ENCODE measurements at regions not wholly inside any gene's neighbourhood (a gene's known extent, or its start where the extent isn't known, plus 50 kb on each side); places are given as distances from the start of the nearest gene placed in this dataset.

DNA sequence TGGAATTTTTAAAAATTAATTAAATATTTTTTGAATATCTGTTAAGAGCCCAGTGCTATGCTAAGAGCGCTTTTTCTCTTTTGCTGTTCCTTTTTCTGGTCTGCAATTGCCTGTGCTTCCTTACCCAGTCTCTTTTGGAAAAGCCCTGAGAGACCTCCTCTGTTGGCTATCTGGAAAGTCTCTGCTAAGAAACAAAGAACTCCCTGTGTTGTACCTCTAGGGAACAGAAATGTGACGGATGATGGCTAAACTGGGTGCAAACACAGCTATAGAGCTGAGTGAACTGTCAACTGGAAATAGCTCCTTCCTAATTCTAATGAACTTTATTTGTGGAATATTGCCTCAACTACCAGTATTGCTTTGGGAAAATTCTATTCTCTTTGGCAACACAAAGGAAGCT, 261.6 kb upstream of the NOVA1 start:
- POLR2A ChIA-PET (ENCODE audit: low non-redundant PET): no interaction called here
- CTCF ChIA-PET: no interaction called here
- Histone ChIP-seq H3K27me3 (replicated peaks; ENCODE audit: insufficient read depth, low read depth, low read length, poor library complexity) (no peaks in the 10 kb centered on the region), H3K4me1 (ENCODE audit: insufficient read depth, low read length, poor library complexity, severe bottlenecking) (no peaks in the 10 kb centered on the region), H3K4me3 (ENCODE audit: low read depth, low read length, poor library complexity, severe bottlenecking) (no peak overlapping the region), H3K36me3 (ENCODE audit: insufficient read depth, low read length, poor library complexity, severe bottlenecking) (no peaks in the 10 kb centered on the region), H3K9me3 (ENCODE audit: low read depth, low read length, poor library complexity, severe bottlenecking) (no peaks in the 10 kb centered on the region), H3K27ac (ENCODE audit: low read depth, low read length, poor library complexity, severe bottlenecking) (no peak overlapping the region)
- TF ChIP-seq EZH2 (IDR thresholded peaks at IDR 0.05; ENCODE audit: borderline replicate concordance, low read depth, low read length, poor library complexity, severe bottlenecking): no peak
- TF ChIP-seq, protein P1, sequence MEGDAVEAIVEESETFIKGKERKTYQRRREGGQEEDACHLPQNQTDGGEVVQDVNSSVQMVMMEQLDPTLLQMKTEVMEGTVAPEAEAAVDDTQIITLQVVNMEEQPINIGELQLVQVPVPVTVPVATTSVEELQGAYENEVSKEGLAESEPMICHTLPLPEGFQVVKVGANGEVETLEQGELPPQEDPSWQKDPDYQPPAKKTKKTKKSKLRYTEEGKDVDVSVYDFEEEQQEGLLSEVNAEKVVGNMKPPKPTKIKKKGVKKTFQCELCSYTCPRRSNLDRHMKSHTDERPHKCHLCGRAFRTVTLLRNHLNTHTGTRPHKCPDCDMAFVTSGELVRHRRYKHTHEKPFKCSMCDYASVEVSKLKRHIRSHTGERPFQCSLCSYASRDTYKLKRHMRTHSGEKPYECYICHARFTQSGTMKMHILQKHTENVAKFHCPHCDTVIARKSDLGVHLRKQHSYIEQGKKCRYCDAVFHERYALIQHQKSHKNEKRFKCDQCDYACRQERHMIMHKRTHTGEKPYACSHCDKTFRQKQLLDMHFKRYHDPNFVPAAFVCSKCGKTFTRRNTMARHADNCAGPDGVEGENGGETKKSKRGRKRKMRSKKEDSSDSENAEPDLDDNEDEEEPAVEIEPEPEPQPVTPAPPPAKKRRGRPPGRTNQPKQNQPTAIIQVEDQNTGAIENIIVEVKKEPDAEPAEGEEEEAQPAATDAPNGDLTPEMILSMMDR (conservative IDR thresholded peaks at IDR 0.05; ENCODE audit: low read depth, low read length): no peak
- intact Hi-C loops (cut with micrococcal nuclease; ENCODE audit: unreplicated experiment): no loop called here
- BruUV-seq (replicated peaks): no TSS peak
- no peak for DNase-seq (ENCODE audit: low spot score)

GRCh38 chr14:26860111-26860510, 262.3 kb upstream of the NOVA1 start:
- Histone ChIP-seq H3K4me1 (ENCODE audit: insufficient read depth, low read length, poor library complexity, severe bottlenecking) (no peaks in the 10 kb centered on the region), H3K27ac (ENCODE audit: low read depth, low read length, poor library complexity, severe bottlenecking) (no peak overlapping the region), H3K27me3 (replicated peaks; ENCODE audit: insufficient read depth, low read depth, low read length, poor library complexity) (no peaks in the 10 kb centered on the region), H3K4me3 (ENCODE audit: low read depth, low read length, poor library complexity, severe bottlenecking) (no peak overlapping the region), H3K36me3 (ENCODE audit: insufficient read depth, low read length, poor library complexity, severe bottlenecking) (no peaks in the 10 kb centered on the region), H3K9me3 (ENCODE audit: low read depth, low read length, poor library complexity, severe bottlenecking) (no peaks in the 10 kb centered on the region)
- BruUV-seq (replicated peaks): no TSS peak
- ChIA-PET CTCF (no interaction called here), POLR2A (ENCODE audit: low non-redundant PET) (no interaction called here)
- intact Hi-C loops (cut with micrococcal nuclease; ENCODE audit: unreplicated experiment): no loop called here
- TF ChIP-seq EZH2 (IDR thresholded peaks at IDR 0.05; ENCODE audit: borderline replicate concordance, low read depth, low read length, poor library complexity, severe bottlenecking): no peak
- TF ChIP-seq, protein P1 (conservative IDR thresholded peaks at IDR 0.05; ENCODE audit: low read depth, low read length): no peak
- DNase-seq (ENCODE audit: low spot score): no peak

GRCh38 chr14:26863736-26864135, 265.9 kb upstream of the NOVA1 start:
- ChIA-PET CTCF (no interaction called here), POLR2A (ENCODE audit: low non-redundant PET) (no interaction called here)
- Histone ChIP-seq H3K27ac (ENCODE audit: low read depth, low read length, poor library complexity, severe bottlenecking) (no peak overlapping the region), H3K36me3 (ENCODE audit: insufficient read depth, low read length, poor library complexity, severe bottlenecking) (no peaks in the 10 kb centered on the region), H3K27me3 (replicated peaks; ENCODE audit: insufficient read depth, low read depth, low read length, poor library complexity) (no peaks in the 10 kb centered on the region), H3K4me3 (ENCODE audit: low read depth, low read length, poor library complexity, severe bottlenecking) (no peak overlapping the region), H3K4me1 (ENCODE audit: insufficient read depth, low read length, poor library complexity, severe bottlenecking) (no peaks in the 10 kb centered on the region), H3K9me3 (ENCODE audit: low read depth, low read length, poor library complexity, severe bottlenecking) (no peaks in the 10 kb centered on the region)
- intact Hi-C loops (cut with micrococcal nuclease; ENCODE audit: unreplicated experiment): no loop called here
- no TSS peak for BruUV-seq (replicated peaks)
- no peak for DNase-seq (ENCODE audit: low spot score)
- TF ChIP-seq, protein P1 (conservative IDR thresholded peaks at IDR 0.05; ENCODE audit: low read depth, low read length): no peak
- TF ChIP-seq EZH2 (IDR thresholded peaks at IDR 0.05; ENCODE audit: borderline replicate concordance, low read depth, low read length, poor library complexity, severe bottlenecking): no peak

All from A673 (cell line).